COLO829 (cell line): ENCODE measurements at regions not wholly inside any gene's neighbourhood (a gene's known extent, or its start where the extent isn't known, plus 50 kb on each side); places are given as distances from the start of the nearest gene placed in this dataset.

ENCODE experiments used
- DNase-seq: peaks from one replicate; pipeline ENCODE4 v3.0.0; 2012; ENCODE audit warnings: low spot score

DNA sequence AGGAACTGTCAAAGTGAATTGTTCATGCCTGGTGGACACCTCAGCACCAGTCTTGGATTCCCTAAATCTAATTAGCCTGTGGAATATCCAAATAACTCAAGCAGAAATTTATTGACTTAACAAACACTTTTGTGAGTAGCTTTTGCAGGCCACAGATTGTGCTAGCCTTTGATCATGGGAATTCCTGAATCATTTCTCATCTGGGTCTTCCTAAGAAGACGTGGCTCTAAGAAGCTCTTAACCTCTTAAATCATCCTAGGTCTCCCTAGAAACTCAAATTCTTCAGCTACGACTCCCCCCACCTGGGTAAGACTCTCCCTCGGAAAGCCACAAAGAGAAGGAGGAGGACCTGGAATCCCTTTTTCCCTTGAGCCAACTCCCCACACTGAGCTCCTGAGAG is 53.8 kb upstream of the PSEN2 start:
- no peak for DNase-seq

DNA sequence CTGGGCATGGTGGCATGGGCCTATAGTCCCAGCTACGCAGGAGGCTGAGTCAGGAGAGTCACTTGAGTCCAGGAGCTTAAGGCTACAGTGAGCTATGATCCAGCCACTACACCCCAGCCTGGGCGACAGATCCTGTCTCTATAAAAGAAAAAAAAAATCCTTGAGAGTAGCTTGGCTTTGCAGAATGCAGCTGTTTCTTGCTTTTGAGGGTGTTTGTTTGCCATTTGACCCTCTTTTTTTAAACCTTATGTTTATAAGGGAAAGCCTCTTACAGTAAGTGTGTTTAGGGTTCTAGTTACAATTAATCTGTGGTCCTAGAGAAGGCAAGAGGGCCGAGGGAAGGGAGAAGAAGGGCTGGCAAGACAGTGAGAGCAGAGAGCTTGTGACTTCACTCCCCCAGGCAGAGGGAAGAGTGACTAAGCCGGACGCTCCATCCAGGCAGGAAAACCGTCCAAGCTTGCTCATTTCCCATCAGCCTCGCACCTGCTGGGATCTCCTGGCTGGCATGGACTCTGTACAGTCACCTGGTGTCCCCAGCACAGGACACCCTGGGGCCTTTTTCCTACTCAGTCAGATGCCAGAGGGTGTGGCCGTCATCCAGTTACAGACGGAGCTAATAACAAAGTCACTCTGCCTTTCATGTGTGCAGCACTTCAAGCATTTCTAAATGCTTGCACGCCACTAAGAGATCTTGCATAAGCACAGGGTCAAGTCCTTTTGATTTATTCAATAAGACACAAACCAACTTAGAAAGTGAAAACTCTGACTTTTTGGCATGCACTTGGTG is 55.5 kb upstream of the PSEN2 start:
- DNase-seq = peak; percentile 73

DNA sequence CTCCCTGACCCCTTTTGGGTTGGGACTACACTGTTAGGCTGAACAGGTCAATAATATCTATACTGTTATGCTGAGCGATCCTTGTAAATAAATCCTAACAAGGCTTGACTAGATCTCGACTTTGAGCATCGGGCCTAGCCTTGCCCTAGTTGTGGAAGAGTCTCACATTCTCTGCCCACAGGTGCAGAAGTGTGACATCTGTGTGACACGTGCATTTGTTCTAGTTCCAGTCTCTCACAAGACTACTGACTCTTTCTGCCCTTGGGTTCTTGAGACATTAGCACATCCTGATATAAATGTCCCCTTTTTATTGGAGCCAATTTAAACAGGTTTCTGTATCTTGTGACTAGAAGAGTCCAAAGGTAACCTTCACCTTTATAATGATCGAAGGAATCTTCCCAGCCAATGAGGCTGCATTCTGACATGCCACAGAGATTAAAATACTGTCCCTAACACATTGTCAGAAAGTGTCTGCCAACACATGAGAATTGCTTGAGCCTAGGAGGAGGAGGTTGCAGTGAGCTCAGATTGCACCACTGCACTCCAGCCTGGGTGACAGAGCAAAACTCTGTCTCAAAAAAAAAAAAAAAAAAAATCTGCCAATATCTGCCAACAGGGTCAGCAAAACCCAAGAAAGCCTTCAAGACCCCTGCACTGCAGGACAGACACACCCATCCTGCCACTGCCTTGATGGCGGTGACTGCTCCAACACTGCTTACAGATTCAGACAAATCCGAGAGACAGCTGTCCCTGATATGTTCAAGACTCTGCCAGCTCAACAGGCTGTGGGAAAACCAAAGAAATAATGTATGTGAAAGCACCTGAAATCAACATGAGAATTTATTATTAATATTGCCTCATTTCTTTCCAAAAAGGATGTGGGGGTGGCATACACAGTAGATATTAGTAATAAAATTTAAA is 56.5 kb upstream of the PSEN2 start:
- DNase-seq = no peak

GRCh38 chr1:226810681-226811080 is 59.7 kb upstream of the PSEN2 start:
- DNase-seq = no peak

DNA sequence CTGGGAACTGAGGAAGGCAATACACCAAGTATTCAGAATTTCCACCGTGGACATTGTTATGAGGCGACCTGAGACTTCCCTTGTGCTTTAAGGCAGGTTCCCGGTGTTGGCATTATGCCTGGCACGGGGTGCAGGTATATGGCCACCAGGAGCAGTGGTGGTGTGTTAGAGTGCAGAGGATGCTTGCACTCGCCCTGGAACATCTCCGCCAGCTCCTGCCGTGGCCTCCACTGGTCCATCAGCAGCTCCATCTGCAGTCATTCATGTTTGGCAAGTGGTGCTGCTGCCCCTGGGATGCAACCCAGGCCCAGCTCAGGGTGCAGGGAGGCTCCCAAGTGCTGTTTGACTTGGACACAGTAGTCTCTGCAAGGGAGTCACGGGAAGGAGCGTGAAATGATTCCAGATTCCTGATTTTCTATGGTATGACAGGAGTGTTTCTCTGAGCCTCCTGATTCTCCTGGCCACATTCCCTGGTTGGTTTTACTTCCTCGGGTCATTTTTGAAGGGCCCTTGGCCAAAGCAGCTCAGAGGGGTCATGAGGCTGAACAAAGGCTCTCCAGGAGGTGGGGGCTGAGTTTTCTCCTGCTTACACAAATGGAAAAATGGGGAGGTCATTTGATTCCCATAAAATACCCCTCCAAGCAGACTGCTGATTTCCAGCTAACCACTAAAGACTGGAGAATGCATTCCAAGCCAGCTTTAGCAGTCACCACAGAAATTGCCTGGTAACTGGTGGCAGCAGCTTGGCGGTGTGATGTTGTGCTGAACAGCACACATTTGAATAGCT is 60.4 kb upstream of the PSEN2 start:
- DNase-seq = no peak

DNA sequence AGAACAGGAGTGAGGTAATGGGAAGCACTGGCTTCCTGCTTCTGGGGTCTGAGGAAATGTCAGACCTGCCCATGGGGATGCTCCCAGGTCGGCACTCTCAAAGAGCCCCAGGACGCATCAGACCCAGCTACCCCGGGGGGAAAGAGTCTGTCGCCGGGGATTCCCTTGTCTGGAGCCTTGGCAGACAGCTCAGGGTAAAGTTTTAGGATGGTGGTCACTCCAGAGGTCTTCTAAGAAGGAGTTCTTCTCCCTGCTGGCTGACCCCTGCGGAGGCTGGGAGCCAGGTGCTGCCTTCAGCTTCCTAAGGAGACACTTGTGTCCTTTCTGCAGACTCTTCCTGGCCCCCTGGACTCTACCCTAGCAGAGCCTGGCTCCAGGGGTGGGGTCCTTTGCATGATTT is 61.9 kb upstream of the PSEN2 start:
- DNase-seq = no peak

DNA sequence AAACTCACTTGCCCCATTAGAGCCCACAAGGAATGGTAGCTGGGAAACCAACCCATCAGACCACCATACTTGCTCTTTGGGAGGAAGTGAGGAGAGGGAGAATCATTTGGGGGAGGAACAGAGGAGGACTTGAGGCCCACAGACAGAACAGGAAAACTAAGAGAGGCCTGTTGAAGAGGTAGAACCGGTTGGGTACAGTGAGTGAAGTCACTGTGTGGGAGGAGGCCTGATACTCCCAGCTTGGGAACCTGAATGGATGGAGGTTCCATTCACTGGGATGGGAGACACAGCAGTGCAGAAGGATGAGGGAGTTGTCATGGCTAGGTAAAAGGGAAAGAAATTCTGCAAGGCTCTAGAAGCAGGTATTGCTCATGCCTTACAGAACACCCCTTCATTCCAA is 63.4 kb upstream of the PSEN2 start:
- no peak for DNase-seq

DNA sequence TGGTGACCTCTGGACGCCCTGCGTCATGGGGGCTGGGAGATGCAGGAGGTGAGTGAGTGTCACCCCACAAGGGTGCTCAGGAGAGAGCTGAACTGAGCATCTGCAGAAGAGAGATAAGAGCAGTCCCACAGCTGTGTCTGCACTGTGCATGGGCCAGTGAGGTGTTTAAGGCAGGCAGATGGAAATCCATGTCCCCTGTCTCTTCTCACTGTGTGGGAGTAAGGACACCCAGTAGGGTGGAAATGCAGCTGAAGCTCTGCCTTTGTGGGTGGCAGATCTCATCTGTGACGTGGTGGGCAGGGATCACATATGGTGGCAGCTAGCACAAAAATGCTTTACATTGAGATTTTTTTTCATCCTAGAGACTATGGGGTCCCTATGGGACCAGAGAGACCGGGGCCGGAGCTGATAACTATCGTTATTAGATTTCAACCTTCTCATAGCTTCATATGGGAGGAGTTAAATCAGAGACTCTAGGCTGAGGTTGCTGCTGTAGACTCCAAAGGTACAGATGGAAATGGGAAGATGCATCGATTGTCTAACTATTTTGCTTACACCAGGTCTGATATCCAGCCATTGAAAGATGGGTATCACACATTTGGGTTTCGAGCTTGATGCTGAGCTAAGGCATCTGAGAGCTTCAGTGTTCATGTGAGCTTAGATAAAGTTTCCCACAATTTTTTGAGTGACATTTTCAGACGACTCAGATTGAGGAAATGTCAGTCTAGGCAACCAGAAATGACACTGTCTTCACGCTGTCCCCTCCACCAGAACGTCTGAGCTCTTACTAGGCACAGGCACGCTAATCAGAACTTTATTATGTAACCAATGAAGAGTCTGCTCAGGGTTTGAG is 65.3 kb upstream of the PSEN2 start:
- DNase-seq = no peak

DNA sequence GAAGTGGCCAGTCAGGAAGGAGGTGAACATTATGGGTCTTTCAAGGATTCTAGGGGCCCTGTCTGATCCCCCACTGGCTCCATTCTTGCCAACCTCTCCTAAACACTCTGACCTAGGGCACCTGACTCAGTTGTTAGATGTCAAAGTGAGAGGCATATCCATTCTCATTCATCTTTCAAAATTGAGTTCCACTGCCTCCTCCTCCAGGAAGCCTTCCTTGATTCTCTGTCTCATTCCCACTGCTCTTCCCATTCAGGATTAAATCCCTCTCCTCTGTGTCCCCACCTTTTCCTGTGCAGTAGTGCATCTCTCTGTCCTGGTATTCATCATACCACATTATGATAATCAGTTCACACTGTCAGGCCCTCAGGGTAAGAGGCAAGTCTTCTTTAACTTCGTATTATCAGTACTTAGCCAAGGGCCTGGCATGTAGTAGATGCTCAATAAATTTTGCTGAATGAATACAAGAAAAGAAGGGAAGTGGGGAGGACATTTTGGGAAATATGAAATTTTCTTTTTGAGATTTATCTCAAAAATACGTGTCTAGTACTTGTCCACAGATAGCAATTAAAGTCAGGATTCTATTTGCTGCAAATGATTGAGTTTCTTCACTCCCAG is 61.8 kb upstream of the ITPKB start:
- DNase-seq = no peak

DNA sequence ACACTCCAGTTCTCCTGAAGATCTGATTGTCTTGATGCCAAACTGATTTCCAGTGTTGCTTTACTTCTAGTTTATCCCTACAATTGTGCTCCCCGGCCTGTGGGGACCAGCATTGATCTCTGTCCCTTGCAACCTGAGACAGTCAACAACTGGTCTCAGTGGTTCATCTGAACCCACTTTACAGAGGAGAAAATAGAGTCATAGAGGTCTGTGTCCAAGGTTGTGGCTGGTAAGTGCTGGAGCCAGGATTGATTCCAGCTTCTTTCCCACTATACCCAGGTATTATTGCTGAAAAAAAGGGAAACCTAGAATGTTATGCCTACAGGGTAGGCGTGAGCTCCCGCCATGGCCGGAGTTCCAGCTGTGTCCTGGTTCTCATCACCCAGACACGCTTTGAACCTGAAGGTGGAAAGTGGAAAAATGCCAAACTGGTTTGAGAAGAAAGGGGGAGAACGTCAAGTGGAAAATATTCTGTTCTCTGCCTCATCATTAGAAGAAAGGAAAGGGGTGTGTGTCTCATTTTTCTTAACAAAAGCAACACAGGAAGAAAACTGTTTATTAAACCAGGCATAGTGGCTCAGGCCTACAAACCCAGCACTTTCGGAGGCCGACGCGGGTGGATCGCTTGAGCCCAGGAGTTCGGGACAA is 60.7 kb upstream of the ITPKB start:
- no peak for DNase-seq

DNA sequence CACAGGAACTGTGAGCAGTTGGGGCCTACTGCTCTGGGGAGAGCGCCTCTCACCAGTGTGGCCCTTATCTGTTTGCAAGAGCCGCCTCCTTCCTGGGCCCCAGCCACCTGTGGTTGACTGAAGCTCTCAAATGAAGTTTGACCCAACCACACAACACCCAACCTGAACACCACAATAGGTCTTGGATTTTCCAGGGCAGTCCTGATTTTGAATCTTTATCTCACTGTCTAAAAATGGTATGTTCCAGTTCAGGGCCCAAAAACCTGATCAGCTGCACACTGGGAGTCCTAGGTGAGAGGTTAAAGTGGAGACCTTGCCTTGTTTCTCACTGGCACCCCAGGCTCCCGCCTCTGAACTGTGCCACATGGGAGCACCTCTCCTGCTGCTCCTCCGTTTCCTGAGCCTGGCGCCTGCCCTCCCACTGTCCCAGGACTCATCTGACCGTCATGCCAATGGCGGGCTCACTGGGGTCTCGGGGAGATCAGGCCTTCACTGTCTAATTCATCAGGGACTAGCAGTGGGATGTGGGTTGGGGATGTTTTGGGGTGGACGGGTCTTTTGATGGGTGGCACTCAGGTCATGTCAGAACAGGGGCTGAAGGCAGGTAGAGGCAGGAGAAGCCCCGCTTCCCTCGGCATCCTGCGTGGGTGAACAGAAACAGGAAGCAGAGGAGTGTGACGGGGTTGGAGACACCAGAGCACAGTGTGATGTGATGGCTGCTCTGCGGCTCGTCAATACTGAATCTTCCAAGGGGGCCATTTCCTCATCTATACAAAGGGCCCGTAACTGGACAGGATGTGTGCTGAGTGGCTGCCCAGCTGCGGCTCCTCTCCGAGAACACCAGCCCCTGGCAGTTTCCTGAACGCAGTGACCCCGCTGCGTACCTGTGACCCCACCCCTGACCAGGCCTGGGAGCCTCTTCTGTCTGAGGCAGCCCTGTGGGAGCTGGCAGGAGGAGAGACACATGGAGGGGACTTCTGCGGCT is 59.6 kb upstream of the ITPKB start:
- no peak for DNase-seq

DNA sequence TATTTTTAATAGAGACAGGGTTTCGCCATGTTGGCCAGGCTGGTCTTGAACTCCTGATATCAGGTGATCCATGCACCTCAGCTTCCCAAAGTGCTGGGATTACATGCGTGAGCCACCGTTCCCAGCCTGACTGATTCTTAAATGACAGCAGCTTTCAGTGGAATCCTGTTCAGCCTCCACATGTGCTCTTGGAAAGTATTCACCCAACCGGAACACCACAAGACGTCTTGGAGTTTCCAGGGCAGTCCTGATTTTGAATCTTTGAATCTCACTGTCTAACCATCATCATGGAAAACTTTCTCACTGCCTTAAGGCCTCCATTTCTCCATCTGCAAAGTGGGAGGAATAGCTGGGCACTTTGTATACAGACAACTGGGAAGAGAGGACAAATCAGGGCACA is 58.1 kb upstream of the ITPKB start:
- no peak for DNase-seq

GRCh38 chr1:226793620-226794276 is 54.7 kb upstream of the ITPKB start:
- no peak for DNase-seq

GRCh38 chr1:226792368-226792767 is 53.3 kb upstream of the ITPKB start:
- no peak for DNase-seq

- DNase-seq = no peak
These were observed 51.6 kb upstream of the ITPKB start for GRCh38 chr1:226790545-226791181.

DNA sequence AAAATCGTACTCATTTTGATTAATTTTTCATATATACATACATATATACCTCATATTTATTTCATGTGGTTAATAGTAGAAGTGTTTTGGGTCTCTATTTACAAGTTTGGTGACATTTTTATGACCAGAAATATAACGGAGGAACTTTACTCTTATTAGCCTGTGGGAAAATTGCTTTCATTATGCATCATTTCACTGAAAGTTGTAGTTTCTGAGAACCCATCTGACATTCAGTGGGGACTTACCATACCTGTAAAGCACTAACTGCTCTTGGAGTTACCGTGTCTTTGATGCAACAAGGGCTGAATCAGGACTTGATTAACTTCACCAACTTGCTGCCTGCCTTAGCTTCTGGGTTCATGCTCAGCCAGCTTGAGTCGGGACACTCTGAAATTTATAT is 49.9 kb upstream of the ITPKB start:
- DNase-seq = no peak
